Astrocyte (in vitro differentiated cells and primary cell): ENCODE measurements at regions not wholly inside any gene's neighbourhood (a gene's known extent, or its start where the extent isn't known, plus 50 kb on each side); places are given as distances from the start of the nearest gene placed in this dataset.

Source experiments
- DNase-seq: peaks from one replicate; pipeline ENCODE4 v3.0.0-alpha.2; 2010; ENCODE audit warnings: low read depth
- FAIRE-seq: peaks from 2 replicates; lab custom pipeline; 2011; peaks lifted over from hg19 to GRCh38; lab: Jason Lieb, UNC
- H2AFZ ChIP-seq: 2 replicates; pipeline ENCODE4 v1.6.0; 2012; ENCODE audit warnings: low read depth, low read length, inconsistent platforms
- H3K27ac ChIP-seq: 2 replicates; pipeline ENCODE4 v1.5.1; 2011; ENCODE audit warnings: low read depth, low read length, inconsistent platforms
- H3K27me3 ChIP-seq: 2 replicates; pipeline ENCODE4 v1.6.0; 2011; ENCODE audit warnings: low read length, inconsistent platforms; ENCODE audit not compliant: insufficient read depth
- H3K36me3 ChIP-seq: 2 replicates; pipeline ENCODE4 v1.5.1; 2011; ENCODE audit warnings: low read length, inconsistent platforms; ENCODE audit not compliant: insufficient read depth
- H3K4me1 ChIP-seq: 2 replicates; pipeline ENCODE4 v1.5.1; 2011; ENCODE audit warnings: low read length, inconsistent platforms; ENCODE audit not compliant: insufficient read depth
- H3K4me2 ChIP-seq: 2 replicates; pipeline ENCODE4 v1.6.0; 2012; ENCODE audit warnings: low read length, inconsistent platforms
- H3K4me3 ChIP-seq: 2 replicates; pipeline ENCODE4 v1.5.1; 2011; ENCODE audit warnings: low read depth, mild to moderate bottlenecking, low read length, inconsistent platforms; ENCODE audit not compliant: insufficient read depth
- H3K79me2 ChIP-seq: 2 replicates; pipeline ENCODE4 v1.6.0; 2012; ENCODE audit warnings: mild to moderate bottlenecking, low read length, inconsistent platforms; ENCODE audit not compliant: insufficient read depth
- H3K9ac ChIP-seq: 2 replicates; pipeline ENCODE4 v1.6.0; 2012; ENCODE audit warnings: mild to moderate bottlenecking, low read length, inconsistent platforms
- H3K9me3 ChIP-seq: 2 replicates; pipeline ENCODE4 v1.5.1; 2012; ENCODE audit warnings: low read depth, mild to moderate bottlenecking, low read length, inconsistent platforms; ENCODE audit not compliant: insufficient read depth
- H4K20me1 ChIP-seq: 2 replicates; pipeline ENCODE4 v1.6.0; 2012; ENCODE audit warnings: low read length, inconsistent platforms; ENCODE audit not compliant: insufficient read depth
- H3K27ac Mint-ChIP-seq: one replicate; pipeline ENCODE4 v1.8.0; 2021; ENCODE audit warnings: mild to moderate bottlenecking, mixed read lengths; ENCODE audit not compliant: unreplicated experiment
- H3K27me3 Mint-ChIP-seq: one replicate; pipeline ENCODE4 v1.8.0; 2021; ENCODE audit warnings: low read depth, mixed read lengths; ENCODE audit not compliant: unreplicated experiment
- H3K36me3 Mint-ChIP-seq: one replicate; pipeline ENCODE4 v1.8.0; 2021; ENCODE audit warnings: low read depth, mixed read lengths; ENCODE audit not compliant: unreplicated experiment
- H3K4me1 Mint-ChIP-seq: one replicate; pipeline ENCODE4 v1.8.0; 2021; ENCODE audit warnings: low read depth, mixed read lengths; ENCODE audit not compliant: unreplicated experiment
- H3K4me3 Mint-ChIP-seq: one replicate; pipeline ENCODE4 v1.8.0; 2021; ENCODE audit warnings: mild to moderate bottlenecking, moderate library complexity, mixed read lengths; ENCODE audit not compliant: unreplicated experiment
- H3K9me3 Mint-ChIP-seq: one replicate; pipeline ENCODE4 v1.8.0; 2021; ENCODE audit warnings: mild to moderate bottlenecking, mixed read lengths; ENCODE audit not compliant: unreplicated experiment
- EZH2 ChIP-seq: IDR thresholded peaks from 2 replicates; pipeline ENCODE4 v1.6.1; 2012; ENCODE audit warnings: mild to moderate bottlenecking, low read length, inconsistent platforms; ENCODE audit not compliant: insufficient read depth
- TF ChIP-seq, protein P1 (sequence below): IDR thresholded peaks from 2 replicates; pipeline ENCODE4 v1.5.1; 2011; ENCODE audit warnings: low read depth, mild to moderate bottlenecking, inconsistent platforms, low read length, moderate library complexity; ENCODE audit not compliant: insufficient read depth

GRCh38 chr18:42184685-42185477 is 229.8 kb downstream of the PIK3C3 start:
- Histone ChIP-seq H3K4me1 (peaks cover 11% of the 10 kb centered on the region), H2AFZ (no peak overlapping the region), H3K9ac (no peak overlapping the region), H3K36me3 (no peaks in the 10 kb centered on the region), H4K20me1 (no peaks in the 10 kb centered on the region), H3K4me2 (no peak overlapping the region), H3K9me3 (peaks cover 6% of the 10 kb centered on the region), H3K27me3 (no peaks in the 10 kb centered on the region), H3K4me3 (no peak overlapping the region), H3K79me2 (no peaks in the 10 kb centered on the region), H3K27ac (no peak overlapping the region)
- Mint-ChIP-seq H3K4me3 (no peak overlapping the region), H3K4me1 (peaks cover 35% of the 10 kb centered on the region), H3K36me3 (peaks cover 10% of the 10 kb centered on the region), H3K27ac (no peak overlapping the region), H3K27me3 (no peaks in the 10 kb centered on the region), H3K9me3 (peaks cover 11% of the 10 kb centered on the region)
- TF ChIP-seq, protein P1, sequence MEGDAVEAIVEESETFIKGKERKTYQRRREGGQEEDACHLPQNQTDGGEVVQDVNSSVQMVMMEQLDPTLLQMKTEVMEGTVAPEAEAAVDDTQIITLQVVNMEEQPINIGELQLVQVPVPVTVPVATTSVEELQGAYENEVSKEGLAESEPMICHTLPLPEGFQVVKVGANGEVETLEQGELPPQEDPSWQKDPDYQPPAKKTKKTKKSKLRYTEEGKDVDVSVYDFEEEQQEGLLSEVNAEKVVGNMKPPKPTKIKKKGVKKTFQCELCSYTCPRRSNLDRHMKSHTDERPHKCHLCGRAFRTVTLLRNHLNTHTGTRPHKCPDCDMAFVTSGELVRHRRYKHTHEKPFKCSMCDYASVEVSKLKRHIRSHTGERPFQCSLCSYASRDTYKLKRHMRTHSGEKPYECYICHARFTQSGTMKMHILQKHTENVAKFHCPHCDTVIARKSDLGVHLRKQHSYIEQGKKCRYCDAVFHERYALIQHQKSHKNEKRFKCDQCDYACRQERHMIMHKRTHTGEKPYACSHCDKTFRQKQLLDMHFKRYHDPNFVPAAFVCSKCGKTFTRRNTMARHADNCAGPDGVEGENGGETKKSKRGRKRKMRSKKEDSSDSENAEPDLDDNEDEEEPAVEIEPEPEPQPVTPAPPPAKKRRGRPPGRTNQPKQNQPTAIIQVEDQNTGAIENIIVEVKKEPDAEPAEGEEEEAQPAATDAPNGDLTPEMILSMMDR, result no peak
- no peak for TF ChIP-seq EZH2
- DNase-seq, result no peak
- no peak for FAIRE-seq

DNA sequence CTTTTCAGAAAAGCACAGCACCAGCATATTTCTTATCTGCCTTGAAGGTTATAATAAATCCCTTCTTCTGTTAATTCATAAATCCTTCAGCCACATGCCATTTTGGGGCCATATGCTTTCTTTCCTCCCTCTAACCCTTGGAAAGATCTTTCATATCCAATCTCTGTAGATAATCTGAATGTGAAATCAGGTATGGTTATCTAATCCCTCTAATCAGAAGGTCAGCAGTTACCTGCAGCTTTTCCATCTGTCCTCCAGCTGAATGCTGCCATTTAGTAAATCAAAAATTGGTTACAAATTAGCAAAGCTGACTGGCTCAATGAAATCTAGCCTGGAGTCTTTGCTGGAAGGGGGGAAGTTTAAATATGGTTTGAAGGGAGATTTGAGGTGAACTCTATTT is 230.5 kb downstream of the PIK3C3 start:
- no peaks in the 10 kb centered on the region for H3K36me3 ChIP-seq
- no peak overlapping the region for H3K27ac ChIP-seq
- no peak for DNase-seq
- peaks cover 11% of the 10 kb centered on the region for H3K9me3 Mint-ChIP-seq
- no peak overlapping the region for H3K4me3 Mint-ChIP-seq
- H3K4me2 ChIP-seq, result no peak overlapping the region
- H3K9me3 ChIP-seq, result peaks cover 6% of the 10 kb centered on the region
- H3K4me1 Mint-ChIP-seq, result peaks cover 35% of the 10 kb centered on the region
- H3K27me3 Mint-ChIP-seq, result no peaks in the 10 kb centered on the region
- no peak for FAIRE-seq
- H3K36me3 Mint-ChIP-seq, result peaks cover 10% of the 10 kb centered on the region
- TF ChIP-seq, protein P1, result no peak
- TF ChIP-seq EZH2, result no peak
- no peak overlapping the region for H2AFZ ChIP-seq
- H3K9ac ChIP-seq, result no peak overlapping the region
- no peaks in the 10 kb centered on the region for H3K27me3 ChIP-seq
- H3K79me2 ChIP-seq, result no peaks in the 10 kb centered on the region
- no peak overlapping the region for H3K4me3 ChIP-seq
- H3K27ac Mint-ChIP-seq, result no peak overlapping the region
- H4K20me1 ChIP-seq, result no peaks in the 10 kb centered on the region
- peaks cover 11% of the 10 kb centered on the region for H3K4me1 ChIP-seq

DNA sequence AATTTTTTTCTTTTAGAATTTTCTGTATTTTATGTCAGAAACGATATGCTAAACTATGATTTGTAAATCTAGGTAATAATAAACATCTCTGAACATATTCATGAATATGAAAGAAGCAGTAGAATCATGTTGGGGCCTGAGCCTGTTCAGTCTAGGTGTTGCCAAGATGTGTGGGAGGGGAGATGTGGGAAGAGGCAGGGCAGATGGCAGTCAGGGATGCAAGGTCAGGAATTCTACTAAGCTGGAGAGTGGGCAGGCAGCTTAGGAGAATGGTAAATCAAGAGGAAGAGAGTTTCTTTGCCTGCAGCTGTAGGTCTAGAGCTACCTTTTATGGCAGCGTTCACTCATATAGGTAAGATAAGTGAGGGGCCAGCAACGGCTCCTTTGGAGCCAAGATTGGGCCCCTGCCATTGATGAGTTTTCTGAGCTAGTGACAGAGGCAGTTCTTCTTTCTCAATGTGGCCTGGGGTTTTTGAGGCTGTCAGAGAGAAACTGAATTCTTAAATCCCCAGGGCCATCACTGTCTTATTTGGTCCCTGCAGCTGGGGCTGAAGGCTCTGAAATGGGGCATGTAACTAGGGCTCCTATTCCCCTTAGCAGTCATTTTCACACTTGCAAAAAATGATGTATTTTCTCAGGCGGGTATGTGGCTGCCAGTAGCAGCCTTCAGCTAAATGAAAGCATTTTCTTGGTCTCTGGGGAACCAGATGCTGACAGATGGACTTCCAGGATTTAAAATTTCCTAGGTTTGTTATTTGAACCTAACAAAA is 232.8 kb downstream of the PIK3C3 start:
- Mint-ChIP-seq H3K4me3 (no peak overlapping the region), H3K27me3 (no peaks in the 10 kb centered on the region)
- H3K27ac ChIP-seq, result no peak overlapping the region

More for the DNA sequence above, 232.8 kb downstream of the PIK3C3 start:
- Histone ChIP-seq H3K36me3 (no peaks in the 10 kb centered on the region), H3K9me3 (peaks cover 6% of the 10 kb centered on the region), H3K27me3 (no peaks in the 10 kb centered on the region), H3K4me3 (no peak overlapping the region), H4K20me1 (no peaks in the 10 kb centered on the region), H2AFZ (no peak overlapping the region), H3K4me2 (no peak overlapping the region), H3K9ac (no peak overlapping the region), H3K79me2 (no peaks in the 10 kb centered on the region), H3K4me1 (peaks cover 15% of the 10 kb centered on the region)
- DNase-seq (peak; percentile 28), FAIRE-seq (no peak)
- peaks cover 11% of the 10 kb centered on the region for H3K9me3 Mint-ChIP-seq
- TF ChIP-seq, protein P1, result no peak
- TF ChIP-seq EZH2, result no peak
- H3K4me1 Mint-ChIP-seq, result peaks cover 25% of the 10 kb centered on the region
- peak overlapping the region; percentile 3 for H3K27ac Mint-ChIP-seq
- peaks cover 10% of the 10 kb centered on the region for H3K36me3 Mint-ChIP-seq
